Suprapubic skin (tissue), 4 donors: ENCODE measurements at regions not wholly inside any gene's neighbourhood (a gene's known extent, or its start where the extent isn't known, plus 50 kb on each side); places are given as distances from the start of the nearest gene placed in this dataset.

ENCODE experiments used
- DNase-seq, 2 donors: peaks; one replicate each; pipeline ENCODE4 v3.0.0-alpha.2; 2019; ENCODE audit warnings: low spot score in 2 of 2
- H3K27ac ChIP-seq: fragments of 200-600 bp; sonication (generic); one replicate; pipeline ENCODE4 v1.5.1; 2019
- H3K27me3 ChIP-seq: fragments of 200-600 bp; sonication (generic); one replicate; pipeline ENCODE4 v1.5.1; 2019
- H3K36me3 ChIP-seq: fragments of 200-600 bp; sonication (generic); one replicate; pipeline ENCODE4 v1.5.1; 2019
- H3K4me1 ChIP-seq: fragments of 200-600 bp; sonication (generic); one replicate; pipeline ENCODE4 v1.5.1; 2019
- H3K4me3 ChIP-seq: fragments of 200-600 bp; sonication (generic); one replicate; pipeline ENCODE4 v1.5.1; 2019; ENCODE audit warnings: mild to moderate bottlenecking
- H3K9me3 ChIP-seq: fragments of 200-600 bp; sonication (generic); one replicate; pipeline ENCODE4 v1.5.1; 2019
- EP300 ChIP-seq: sonication (generic); formaldehyde crosslinking; IDR thresholded peaks from one replicate; pipeline ENCODE4 v1.6.1; 2017; ENCODE audit warnings: antibody characterized with exemption
- POLR2A ChIP-seq, 2 donors: fragments of 450-650 bp; IDR thresholded peaks; one replicate each; pipeline ENCODE4 v1.6.1; 2017; ENCODE audit warnings: antibody characterized with exemption in 2 of 2, mild to moderate bottlenecking in 2 of 2, moderate library complexity in 2 of 2
- POLR2AphosphoS5 ChIP-seq, 3 donors: sonication (generic); formaldehyde crosslinking; IDR thresholded peaks; one replicate each; pipeline ENCODE4 v1.6.1; 2017; ENCODE audit warnings: antibody characterized with exemption in 3 of 3
- WGBS: methylation state at CpG from one replicate; pipeline ENCODE4 v1.1.5; 2018; 5-methylcytosine and 5-hydroxymethylcytosine counted together
- TF ChIP-seq, protein P1 (sequence below), 2 donors: fragments of 200-600 bp in 1 of 2; fragments of 450-650 bp in 1 of 2; sonication (generic) in 1 of 2; IDR thresholded peaks; one replicate each; pipeline ENCODE4 v1.5.1; 2016 to 2019; ENCODE audit warnings: antibody characterized with exemption in 2 of 2, mild to moderate bottlenecking in 1 of 2, moderate library complexity in 1 of 2

DNA sequence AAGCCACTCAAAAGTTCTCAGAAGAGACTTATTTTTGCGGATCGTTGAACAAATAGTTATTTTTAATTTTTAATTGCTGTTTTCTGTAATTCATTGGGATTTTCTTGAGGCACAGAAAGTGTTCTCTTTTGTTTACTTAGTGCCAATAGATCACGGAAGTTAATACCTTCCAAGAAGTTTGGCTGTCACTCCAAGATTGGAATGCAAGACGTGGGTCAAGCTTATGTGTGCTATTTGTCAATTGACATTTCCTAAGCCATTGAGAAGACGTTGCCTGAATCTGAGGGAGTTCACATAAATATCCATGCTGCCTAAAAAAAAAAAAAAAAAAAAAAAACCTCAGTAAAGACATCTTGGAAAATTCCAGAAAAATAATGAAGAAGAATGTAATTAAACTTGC lies 1071.4 kb upstream of the ADGRB3 start:
- Histone ChIP-seq H3K4me3 (no peak overlapping the region), H3K27me3 (no peaks in the 10 kb centered on the region), H3K9me3 (no peaks in the 10 kb centered on the region), H3K27ac (no peak overlapping the region), H3K4me1 (no peaks in the 10 kb centered on the region), H3K36me3 (no peaks in the 10 kb centered on the region)
- TF ChIP-seq POLR2AphosphoS5 (IDR thresholded peaks at IDR 0.05): no peak
- TF ChIP-seq, protein P1, sequence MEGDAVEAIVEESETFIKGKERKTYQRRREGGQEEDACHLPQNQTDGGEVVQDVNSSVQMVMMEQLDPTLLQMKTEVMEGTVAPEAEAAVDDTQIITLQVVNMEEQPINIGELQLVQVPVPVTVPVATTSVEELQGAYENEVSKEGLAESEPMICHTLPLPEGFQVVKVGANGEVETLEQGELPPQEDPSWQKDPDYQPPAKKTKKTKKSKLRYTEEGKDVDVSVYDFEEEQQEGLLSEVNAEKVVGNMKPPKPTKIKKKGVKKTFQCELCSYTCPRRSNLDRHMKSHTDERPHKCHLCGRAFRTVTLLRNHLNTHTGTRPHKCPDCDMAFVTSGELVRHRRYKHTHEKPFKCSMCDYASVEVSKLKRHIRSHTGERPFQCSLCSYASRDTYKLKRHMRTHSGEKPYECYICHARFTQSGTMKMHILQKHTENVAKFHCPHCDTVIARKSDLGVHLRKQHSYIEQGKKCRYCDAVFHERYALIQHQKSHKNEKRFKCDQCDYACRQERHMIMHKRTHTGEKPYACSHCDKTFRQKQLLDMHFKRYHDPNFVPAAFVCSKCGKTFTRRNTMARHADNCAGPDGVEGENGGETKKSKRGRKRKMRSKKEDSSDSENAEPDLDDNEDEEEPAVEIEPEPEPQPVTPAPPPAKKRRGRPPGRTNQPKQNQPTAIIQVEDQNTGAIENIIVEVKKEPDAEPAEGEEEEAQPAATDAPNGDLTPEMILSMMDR (IDR thresholded peaks at IDR 0.05): no peak
- TF ChIP-seq POLR2A (IDR thresholded peaks at IDR 0.05): no peak
- no peak for TF ChIP-seq EP300
- WGBS: 62% methylated on average over 5 of the region's 5 CpGs
- no peak for DNase-seq

DNA sequence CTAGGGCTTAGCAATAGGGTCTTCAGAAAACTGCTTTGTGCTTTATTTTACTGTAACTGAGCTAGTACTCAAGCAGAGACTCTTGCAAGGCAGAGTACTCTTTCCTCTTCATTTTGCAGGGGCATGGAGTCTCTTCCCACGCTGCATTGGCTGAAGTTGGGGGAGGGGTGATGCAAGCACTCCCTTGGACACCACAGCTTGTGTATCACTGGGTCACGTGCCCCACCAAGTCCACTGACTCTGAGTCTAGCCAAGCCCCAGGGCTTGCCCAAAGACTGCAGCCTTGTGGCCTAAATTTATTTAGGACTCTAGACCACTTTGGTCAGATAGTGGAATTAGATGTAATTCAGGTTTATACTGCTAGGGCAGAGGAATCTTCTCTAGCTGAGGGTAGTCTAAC lies 1075.0 kb upstream of the ADGRB3 start:
- no peak for DNase-seq
- Histone ChIP-seq H3K4me3 (no peak overlapping the region), H3K9me3 (peaks cover 4% of the 10 kb centered on the region), H3K27ac (no peak overlapping the region), H3K27me3 (no peaks in the 10 kb centered on the region), H3K36me3 (no peaks in the 10 kb centered on the region), H3K4me1 (no peaks in the 10 kb centered on the region)
- no peak for TF ChIP-seq POLR2A (IDR thresholded peaks at IDR 0.05)
- no peak for TF ChIP-seq POLR2AphosphoS5 (IDR thresholded peaks at IDR 0.05)
- no peak for TF ChIP-seq EP300
- 100% methylated on average over 2 of the region's 2 CpGs for WGBS

DNA sequence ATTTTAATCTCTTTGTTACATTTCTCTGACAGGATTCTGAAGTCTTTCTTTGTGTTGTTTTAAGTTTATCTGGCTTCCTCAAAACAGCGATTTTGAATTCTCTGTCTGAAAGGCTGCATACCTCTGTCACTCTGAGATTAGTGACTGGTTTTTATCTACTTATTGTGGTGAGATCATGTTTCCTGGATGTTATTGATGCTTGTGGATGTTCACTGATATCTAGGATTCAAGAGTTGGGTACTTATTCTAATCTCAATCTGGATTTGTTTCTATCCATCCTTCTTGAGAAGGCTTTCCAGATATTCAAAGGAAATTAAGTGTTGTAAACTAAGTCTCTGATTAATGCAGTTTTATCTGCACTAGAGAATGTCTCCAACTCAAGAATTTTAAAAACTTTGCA lies 1076.1 kb upstream of the ADGRB3 start:
- H3K36me3 ChIP-seq: no peaks in the 10 kb centered on the region
- peaks cover 4% of the 10 kb centered on the region for H3K9me3 ChIP-seq
- no peak for TF ChIP-seq EP300
- no peak for TF ChIP-seq POLR2A (IDR thresholded peaks at IDR 0.05)
- TF ChIP-seq, protein P1 (IDR thresholded peaks at IDR 0.05): no peak
- no peak for TF ChIP-seq POLR2AphosphoS5 (IDR thresholded peaks at IDR 0.05)
- no peak overlapping the region for H3K4me3 ChIP-seq
- WGBS: 30% methylated on average over 1 of the region's 1 CpG
- no peak overlapping the region for H3K27ac ChIP-seq
- no peak for DNase-seq
- H3K27me3 ChIP-seq: no peaks in the 10 kb centered on the region
- H3K4me1 ChIP-seq: no peaks in the 10 kb centered on the region

DNA sequence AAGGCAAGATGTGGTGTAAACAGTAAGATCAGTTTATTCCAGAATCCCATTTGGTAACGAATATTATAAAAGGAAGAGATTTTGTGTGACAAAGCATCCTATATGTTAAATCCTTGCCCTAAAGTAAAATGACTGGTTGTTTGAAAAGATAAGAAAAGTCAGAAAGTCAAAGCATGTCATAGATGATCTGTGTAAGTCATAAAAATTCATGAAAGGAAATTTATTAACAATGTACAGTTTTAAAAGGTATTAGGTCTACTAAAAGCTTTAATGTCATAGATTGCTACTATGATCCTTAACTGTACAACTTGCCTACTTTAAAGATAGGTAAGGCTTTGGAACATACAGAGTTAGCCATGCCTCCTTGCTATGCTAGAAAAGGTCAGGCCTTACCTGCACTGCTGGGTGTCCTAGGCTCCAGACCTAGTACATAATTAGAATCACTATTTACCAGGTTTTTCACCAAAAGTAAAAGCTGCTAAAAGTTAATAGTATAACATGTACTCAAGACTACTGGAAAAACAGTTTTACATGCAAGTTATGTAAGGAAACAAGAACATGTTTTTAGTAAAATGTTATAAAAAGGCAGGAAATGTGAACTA lies 1090.1 kb upstream of the ADGRB3 start:
- WGBS: 83% methylated on average over 1 of the region's 1 CpG
- no peak for DNase-seq
- peaks cover 9% of the 10 kb centered on the region for H3K9me3 ChIP-seq
- no peaks in the 10 kb centered on the region for H3K27me3 ChIP-seq
- no peak overlapping the region for H3K4me3 ChIP-seq
- H3K27ac ChIP-seq: no peak overlapping the region
- H3K36me3 ChIP-seq: no peaks in the 10 kb centered on the region
- TF ChIP-seq, protein P1 (IDR thresholded peaks at IDR 0.05): no peak
- no peak for TF ChIP-seq POLR2A (IDR thresholded peaks at IDR 0.05)
- TF ChIP-seq EP300: no peak
- no peak for TF ChIP-seq POLR2AphosphoS5 (IDR thresholded peaks at IDR 0.05)
- H3K4me1 ChIP-seq: no peaks in the 10 kb centered on the region

DNA sequence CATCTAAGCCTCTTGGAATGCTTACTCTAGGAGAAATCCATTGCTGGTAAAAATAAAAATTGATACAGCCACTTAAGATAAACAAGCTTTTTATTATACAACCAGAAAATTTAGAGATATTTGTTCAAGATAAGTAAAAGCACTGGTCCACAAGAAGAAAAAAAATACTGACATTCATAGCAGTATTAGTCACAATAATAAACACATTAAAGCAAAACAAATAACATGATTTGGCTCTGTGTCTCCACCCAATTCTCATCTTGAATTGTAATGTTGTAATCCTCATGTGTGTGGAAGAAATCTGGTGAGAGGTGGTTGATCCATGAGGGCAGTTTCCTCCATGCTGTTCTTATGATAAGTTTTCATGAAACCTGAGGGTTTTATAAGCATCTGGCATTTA lies 1093.5 kb upstream of the ADGRB3 start:
- no peaks in the 10 kb centered on the region for H3K27me3 ChIP-seq
- no peaks in the 10 kb centered on the region for H3K4me1 ChIP-seq
- peaks cover 13% of the 10 kb centered on the region for H3K9me3 ChIP-seq
- H3K27ac ChIP-seq: no peak overlapping the region
- no peak overlapping the region for H3K4me3 ChIP-seq
- no peaks in the 10 kb centered on the region for H3K36me3 ChIP-seq
- DNase-seq: no peak
- no peak for TF ChIP-seq POLR2A (IDR thresholded peaks at IDR 0.05)
- TF ChIP-seq, protein P1 (IDR thresholded peaks at IDR 0.05): no peak
- TF ChIP-seq EP300: no peak
- no peak for TF ChIP-seq POLR2AphosphoS5 (IDR thresholded peaks at IDR 0.05)

DNA sequence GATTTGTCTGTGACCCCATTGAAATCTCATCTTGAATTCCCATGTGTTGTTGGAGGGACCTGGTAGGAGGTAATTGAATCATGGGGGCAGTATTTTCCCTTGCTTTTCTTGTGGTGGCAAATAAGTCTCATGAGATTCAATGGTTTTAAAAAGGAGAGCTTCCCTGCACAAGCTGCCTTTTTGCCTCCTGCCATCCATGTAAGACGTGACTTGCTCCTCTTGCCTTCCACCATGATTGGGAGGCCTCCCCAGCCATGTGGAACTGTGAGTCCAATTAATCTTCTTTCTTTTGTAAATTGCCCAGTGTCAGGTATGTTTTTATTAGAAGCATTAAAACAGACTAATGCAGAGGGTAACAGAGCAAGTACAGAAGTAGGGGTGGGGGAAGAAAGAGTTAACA lies 1097.0 kb upstream of the ADGRB3 start:
- H3K27ac ChIP-seq: no peak overlapping the region
- WGBS: 85% methylated on average over 1 of the region's 1 CpG
- TF ChIP-seq POLR2A (IDR thresholded peaks at IDR 0.05): no peak
- TF ChIP-seq POLR2AphosphoS5 (IDR thresholded peaks at IDR 0.05): no peak
- TF ChIP-seq, protein P1 (IDR thresholded peaks at IDR 0.05): no peak

More for the DNA sequence above, 1097.0 kb upstream of the ADGRB3 start:
- no peaks in the 10 kb centered on the region for H3K36me3 ChIP-seq
- H3K4me3 ChIP-seq: no peak overlapping the region
- H3K27me3 ChIP-seq: no peaks in the 10 kb centered on the region
- DNase-seq: no peak
- H3K4me1 ChIP-seq: no peaks in the 10 kb centered on the region
- peaks cover 6% of the 10 kb centered on the region for H3K9me3 ChIP-seq
